ENCODE measurements at regions not wholly inside any gene's neighbourhood (a gene's known extent, or its start where the extent isn't known, plus 50 kb on each side); places are given as distances from the start of the nearest gene placed in this dataset.

- H3K36me3 Mint-ChIP-seq (ENCODE audit: insufficient read depth, unreplicated experiment) = no peaks in the 10 kb centered on the region
- ChIA-PET CTCF (no interaction called here), POLR2A (no interaction called here)
- peaks cover 52% of the 10 kb centered on the region for H3K27me3 Mint-ChIP-seq (ENCODE audit: insufficient read depth, unreplicated experiment)
- intact Hi-C loops (cut with micrococcal nuclease) = no loop called here
- no peak for DNase-seq (ENCODE audit: unreplicated experiment)
- BruUV-seq (replicated peaks) = no TSS peak
- H3K27ac Mint-ChIP-seq (ENCODE audit: low read depth, unreplicated experiment) = no peak overlapping the region
- H3K9me3 Mint-ChIP-seq (ENCODE audit: unreplicated experiment) = peaks cover 22% of the 10 kb centered on the region
- H3K4me1 Mint-ChIP-seq (ENCODE audit: insufficient read depth, unreplicated experiment) = no peaks in the 10 kb centered on the region
- no peak overlapping the region for H3K4me3 Mint-ChIP-seq (ENCODE audit: unreplicated experiment)
- TF ChIP-seq, protein P1, sequence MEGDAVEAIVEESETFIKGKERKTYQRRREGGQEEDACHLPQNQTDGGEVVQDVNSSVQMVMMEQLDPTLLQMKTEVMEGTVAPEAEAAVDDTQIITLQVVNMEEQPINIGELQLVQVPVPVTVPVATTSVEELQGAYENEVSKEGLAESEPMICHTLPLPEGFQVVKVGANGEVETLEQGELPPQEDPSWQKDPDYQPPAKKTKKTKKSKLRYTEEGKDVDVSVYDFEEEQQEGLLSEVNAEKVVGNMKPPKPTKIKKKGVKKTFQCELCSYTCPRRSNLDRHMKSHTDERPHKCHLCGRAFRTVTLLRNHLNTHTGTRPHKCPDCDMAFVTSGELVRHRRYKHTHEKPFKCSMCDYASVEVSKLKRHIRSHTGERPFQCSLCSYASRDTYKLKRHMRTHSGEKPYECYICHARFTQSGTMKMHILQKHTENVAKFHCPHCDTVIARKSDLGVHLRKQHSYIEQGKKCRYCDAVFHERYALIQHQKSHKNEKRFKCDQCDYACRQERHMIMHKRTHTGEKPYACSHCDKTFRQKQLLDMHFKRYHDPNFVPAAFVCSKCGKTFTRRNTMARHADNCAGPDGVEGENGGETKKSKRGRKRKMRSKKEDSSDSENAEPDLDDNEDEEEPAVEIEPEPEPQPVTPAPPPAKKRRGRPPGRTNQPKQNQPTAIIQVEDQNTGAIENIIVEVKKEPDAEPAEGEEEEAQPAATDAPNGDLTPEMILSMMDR (IDR thresholded peaks at IDR 0.05; ENCODE audit: unreplicated experiment) = no peak
Measured at GRCh38 chr5:60084226-60084625, 190.7 kb upstream of the PDE4D start.

DNA sequence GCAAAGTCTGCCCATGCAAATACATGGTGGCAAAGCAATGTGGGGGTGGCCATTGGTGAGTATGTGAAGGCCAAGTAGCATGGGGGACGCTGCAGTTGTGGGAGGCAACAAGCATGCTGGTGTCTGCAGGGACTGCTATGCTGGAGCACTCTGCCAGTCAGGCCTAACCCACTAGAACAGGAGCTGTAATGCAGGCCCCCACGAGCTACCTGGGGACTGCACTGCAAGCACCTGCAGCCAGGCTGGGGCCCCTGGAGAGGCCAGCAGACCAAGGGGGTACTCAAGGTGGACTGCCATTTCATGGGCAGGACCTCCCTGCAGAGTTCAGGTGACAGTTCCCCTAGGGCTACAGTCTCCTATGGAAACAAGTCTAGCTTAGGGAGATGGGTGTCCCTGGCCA, 183.8 kb upstream of the PDE4D start:
- DNase-seq (ENCODE audit: unreplicated experiment) = no peak
- TF ChIP-seq, protein P1 (IDR thresholded peaks at IDR 0.05; ENCODE audit: unreplicated experiment) = no peak
- BruUV-seq (replicated peaks) = no TSS peak
- Mint-ChIP-seq H3K9me3 (ENCODE audit: unreplicated experiment) (peaks cover 26% of the 10 kb centered on the region), H3K4me3 (ENCODE audit: unreplicated experiment) (no peak overlapping the region), H3K4me1 (ENCODE audit: insufficient read depth, unreplicated experiment) (no peaks in the 10 kb centered on the region), H3K27ac (ENCODE audit: low read depth, unreplicated experiment) (no peak overlapping the region), H3K27me3 (ENCODE audit: insufficient read depth, unreplicated experiment) (peaks cover 48% of the 10 kb centered on the region), H3K36me3 (ENCODE audit: insufficient read depth, unreplicated experiment) (peaks cover 4% of the 10 kb centered on the region)
- ChIA-PET POLR2A (no interaction called here), CTCF (no interaction called here)
- intact Hi-C loops (cut with micrococcal nuclease) = no loop called here

DNA sequence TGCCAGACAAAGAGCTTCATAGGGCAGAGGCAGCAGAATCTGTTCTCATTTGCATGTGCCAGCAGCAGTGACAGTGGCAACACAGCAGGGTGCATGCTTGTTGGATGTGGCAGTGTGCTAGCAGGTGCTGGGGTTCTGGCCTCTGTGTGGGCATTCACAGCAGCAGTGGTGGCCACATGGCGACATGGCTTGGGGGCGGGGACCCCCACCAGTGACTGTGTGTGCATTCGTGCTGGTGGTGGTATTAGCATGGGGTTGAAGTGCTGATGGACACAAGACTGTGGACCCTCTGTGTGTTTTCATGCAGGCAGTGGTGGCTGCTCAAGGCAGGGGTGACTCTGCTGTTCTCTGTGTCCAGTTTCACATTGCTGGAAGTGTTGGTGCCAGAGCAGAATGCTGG, 183.2 kb upstream of the PDE4D start:
- Mint-ChIP-seq H3K4me1 (ENCODE audit: insufficient read depth, unreplicated experiment) (no peaks in the 10 kb centered on the region), H3K27ac (ENCODE audit: low read depth, unreplicated experiment) (no peak overlapping the region), H3K9me3 (ENCODE audit: unreplicated experiment) (peaks cover 26% of the 10 kb centered on the region), H3K36me3 (ENCODE audit: insufficient read depth, unreplicated experiment) (peaks cover 4% of the 10 kb centered on the region), H3K4me3 (ENCODE audit: unreplicated experiment) (no peak overlapping the region), H3K27me3 (ENCODE audit: insufficient read depth, unreplicated experiment) (peaks cover 48% of the 10 kb centered on the region)
- intact Hi-C loops (cut with micrococcal nuclease) = no loop called here
- no peak for DNase-seq (ENCODE audit: unreplicated experiment)
- ChIA-PET POLR2A (no interaction called here), CTCF (no interaction called here)
- no TSS peak for BruUV-seq (replicated peaks)
- TF ChIP-seq, protein P1 (IDR thresholded peaks at IDR 0.05; ENCODE audit: unreplicated experiment) = no peak

DNA sequence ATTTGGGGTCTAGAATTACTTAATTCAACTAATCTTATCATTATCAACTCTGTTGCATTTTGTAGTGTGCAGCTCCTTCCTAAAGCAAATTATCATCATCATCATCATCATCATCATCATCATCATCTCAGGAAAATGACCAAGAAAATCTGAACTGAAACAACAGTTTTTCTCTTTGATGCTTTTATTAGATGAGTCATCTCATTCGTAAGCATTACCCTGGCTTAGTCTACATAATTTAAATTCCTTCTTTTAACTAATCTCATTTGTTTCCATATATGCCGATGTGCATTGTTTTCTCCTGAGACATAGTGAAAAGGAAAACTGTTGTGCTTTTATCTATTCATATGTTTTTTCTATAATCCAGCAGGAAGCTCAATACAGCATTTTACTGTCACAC, 173.0 kb upstream of the PDE4D start:
- ChIA-PET CTCF (no interaction called here), POLR2A (no interaction called here)
- H3K4me1 Mint-ChIP-seq (ENCODE audit: insufficient read depth, unreplicated experiment) = no peaks in the 10 kb centered on the region
- H3K9me3 Mint-ChIP-seq (ENCODE audit: unreplicated experiment) = no peaks in the 10 kb centered on the region
- no peak overlapping the region for H3K4me3 Mint-ChIP-seq (ENCODE audit: unreplicated experiment)
- intact Hi-C loops (cut with micrococcal nuclease) = no loop called here
- TF ChIP-seq, protein P1 (IDR thresholded peaks at IDR 0.05; ENCODE audit: unreplicated experiment) = no peak
- H3K27me3 Mint-ChIP-seq (ENCODE audit: insufficient read depth, unreplicated experiment) = peaks cover 65% of the 10 kb centered on the region
- H3K27ac Mint-ChIP-seq (ENCODE audit: low read depth, unreplicated experiment) = no peak overlapping the region
- DNase-seq (ENCODE audit: unreplicated experiment) = no peak
- no peaks in the 10 kb centered on the region for H3K36me3 Mint-ChIP-seq (ENCODE audit: insufficient read depth, unreplicated experiment)
- BruUV-seq (replicated peaks) = no TSS peak

Data from MCF 10A (cell line).